Heart left ventricle (tissue), 13 donors: ENCODE measurements at regions not wholly inside any gene's neighbourhood (a gene's known extent, or its start where the extent isn't known, plus 50 kb on each side); places are given as distances from the start of the nearest gene placed in this dataset.

ENCODE experiments used
- POLR2A ChIP-seq, 2 donors: fragments of 450-650 bp; IDR thresholded peaks; one replicate each; pipeline ENCODE4 v1.6.1; 2017; ENCODE audit warnings: antibody characterized with exemption in 2 of 2, mild to moderate bottlenecking in 2 of 2, moderate library complexity in 2 of 2
- TF ChIP-seq, protein P1 (sequence below), 12 donors: fragments of 200-600 bp; sonication (generic) in 4 of 12; IDR thresholded peaks; one replicate each; pipeline versions ENCODE4 v1.5.0 to v1.8.0; 2018 to 2022; ENCODE audit warnings: antibody characterized with exemption in 12 of 12, mild to moderate bottlenecking in 5 of 12
- donor health status: ischemic (EF 13 %, LVEDD 7.1; RV severe dilation, severe dysfunction).
- donor health status: DM: no; HTN: yes; CAD: no.
- donor health status: DM: no; HTN: no; CAD: no.
- donor health status: ischemic (EF 25% LVEDD 6.9; RV normal size, moderate dysfunction).
- donor health status: ischemic (EF 25% LVEDD 5.7; RV mildly dilated, moderate dysfunction).
- donor health status: ischemic (EF 35%, LVEDD 5.7; RV mildly dilated, moderate dysfunction).
- donor health status: nonischemic (EF 11% LVEDD 7.7; RV severe dilation, severe dysfunction).
- donor health status: DM: yes; HTN: yes; CAD: no.
- donor health status: PGD.
- donor health status: ischemic (EF 29% LVEDD 5.4; RV normal size, mild dysfunction).
- donor health status: nonischemic (EF 23%, LVEDD 6.1; RV moderate dilation, normal function).

DNA sequence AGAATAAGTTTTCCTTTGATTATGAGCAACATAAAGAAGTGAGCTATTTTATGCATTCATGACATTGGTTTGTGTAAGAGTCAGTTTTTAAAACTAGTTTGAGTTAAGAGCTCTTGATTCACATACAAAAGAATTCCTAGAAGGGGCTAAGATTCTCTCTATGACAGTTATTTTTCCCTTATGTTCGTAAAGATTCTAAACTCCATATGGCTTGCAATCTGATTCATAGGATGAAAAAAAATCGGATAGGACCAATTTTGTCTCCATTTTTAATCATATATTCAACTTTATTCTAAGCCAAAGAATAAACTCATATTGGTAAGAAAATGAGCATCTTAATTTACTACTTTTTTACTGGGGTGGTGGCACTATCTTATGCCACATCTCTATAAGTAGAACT lies 79.4 kb downstream of the NAP1L3 start:
- TF ChIP-seq, protein P1, sequence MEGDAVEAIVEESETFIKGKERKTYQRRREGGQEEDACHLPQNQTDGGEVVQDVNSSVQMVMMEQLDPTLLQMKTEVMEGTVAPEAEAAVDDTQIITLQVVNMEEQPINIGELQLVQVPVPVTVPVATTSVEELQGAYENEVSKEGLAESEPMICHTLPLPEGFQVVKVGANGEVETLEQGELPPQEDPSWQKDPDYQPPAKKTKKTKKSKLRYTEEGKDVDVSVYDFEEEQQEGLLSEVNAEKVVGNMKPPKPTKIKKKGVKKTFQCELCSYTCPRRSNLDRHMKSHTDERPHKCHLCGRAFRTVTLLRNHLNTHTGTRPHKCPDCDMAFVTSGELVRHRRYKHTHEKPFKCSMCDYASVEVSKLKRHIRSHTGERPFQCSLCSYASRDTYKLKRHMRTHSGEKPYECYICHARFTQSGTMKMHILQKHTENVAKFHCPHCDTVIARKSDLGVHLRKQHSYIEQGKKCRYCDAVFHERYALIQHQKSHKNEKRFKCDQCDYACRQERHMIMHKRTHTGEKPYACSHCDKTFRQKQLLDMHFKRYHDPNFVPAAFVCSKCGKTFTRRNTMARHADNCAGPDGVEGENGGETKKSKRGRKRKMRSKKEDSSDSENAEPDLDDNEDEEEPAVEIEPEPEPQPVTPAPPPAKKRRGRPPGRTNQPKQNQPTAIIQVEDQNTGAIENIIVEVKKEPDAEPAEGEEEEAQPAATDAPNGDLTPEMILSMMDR (IDR thresholded peaks at IDR 0.05) = no peak
- TF ChIP-seq POLR2A (IDR thresholded peaks at IDR 0.05) = no peak
